ENCODE measurements at regions not wholly inside any gene's neighbourhood (a gene's known extent, or its start where the extent isn't known, plus 50 kb on each side); places are given as distances from the start of the nearest gene placed in this dataset.

DNA sequence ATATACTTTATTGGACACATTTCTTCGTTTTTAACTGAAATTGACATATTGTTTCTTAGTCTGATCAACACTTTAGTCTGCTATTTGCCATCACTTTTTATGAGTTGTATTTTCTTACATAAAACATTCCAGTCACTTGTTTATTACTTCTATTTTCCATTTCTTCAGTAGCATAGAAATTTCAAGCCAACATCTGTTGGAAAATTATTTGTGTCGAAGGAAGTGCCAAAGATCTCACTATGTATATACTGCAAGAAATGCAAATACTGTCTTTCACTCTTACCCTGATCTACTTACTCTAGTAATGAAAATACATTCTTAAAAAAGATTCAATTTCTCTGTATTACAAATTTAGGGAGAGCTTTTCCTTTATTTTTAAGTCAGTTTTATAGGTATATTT is 105.9 kb downstream of the SLC17A6 start:
- TF ChIP-seq, protein P1, sequence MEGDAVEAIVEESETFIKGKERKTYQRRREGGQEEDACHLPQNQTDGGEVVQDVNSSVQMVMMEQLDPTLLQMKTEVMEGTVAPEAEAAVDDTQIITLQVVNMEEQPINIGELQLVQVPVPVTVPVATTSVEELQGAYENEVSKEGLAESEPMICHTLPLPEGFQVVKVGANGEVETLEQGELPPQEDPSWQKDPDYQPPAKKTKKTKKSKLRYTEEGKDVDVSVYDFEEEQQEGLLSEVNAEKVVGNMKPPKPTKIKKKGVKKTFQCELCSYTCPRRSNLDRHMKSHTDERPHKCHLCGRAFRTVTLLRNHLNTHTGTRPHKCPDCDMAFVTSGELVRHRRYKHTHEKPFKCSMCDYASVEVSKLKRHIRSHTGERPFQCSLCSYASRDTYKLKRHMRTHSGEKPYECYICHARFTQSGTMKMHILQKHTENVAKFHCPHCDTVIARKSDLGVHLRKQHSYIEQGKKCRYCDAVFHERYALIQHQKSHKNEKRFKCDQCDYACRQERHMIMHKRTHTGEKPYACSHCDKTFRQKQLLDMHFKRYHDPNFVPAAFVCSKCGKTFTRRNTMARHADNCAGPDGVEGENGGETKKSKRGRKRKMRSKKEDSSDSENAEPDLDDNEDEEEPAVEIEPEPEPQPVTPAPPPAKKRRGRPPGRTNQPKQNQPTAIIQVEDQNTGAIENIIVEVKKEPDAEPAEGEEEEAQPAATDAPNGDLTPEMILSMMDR (IDR thresholded peaks at IDR 0.05; ENCODE audit: poor library complexity, severe bottlenecking) = no peak
- no peak for TF ChIP-seq RAD21 (conservative IDR thresholded peaks at IDR 0.05)

Data from neural cell (in vitro differentiated cells).